WTC11 (cell line): ENCODE measurements at regions not wholly inside any gene's neighbourhood (a gene's known extent, or its start where the extent isn't known, plus 50 kb on each side); places are given as distances from the start of the nearest gene placed in this dataset.

ENCODE experiments used
- ATAC-seq: fragments of 200-7000 bp; cut with Tn5 transposase; 2 replicates; pipeline ENCODE4 v1.10.0; 2021; ENCODE audit warnings: mild to moderate bottlenecking, moderate library complexity
- CTCF ChIA-PET: fragments of 300-600 bp; sonication (Branson Sonifier 250); formaldehyde crosslinking; loops from one replicate; lab custom pipeline; 2021; ENCODE audit warnings: antibody characterized with exemption; lab: Charles Lee
- POLR2A ChIA-PET: fragments of 350-600 bp; sonication (Branson Sonifier 250); formaldehyde crosslinking; loops from one replicate; lab custom pipeline; 2021; ENCODE audit warnings: antibody characterized with exemption; lab: Charles Lee
- DNase-seq: peaks from one replicate; pipeline ENCODE4 v3.0.0; 2021; ENCODE audit warnings: low spot score
- H3K27ac Mint-ChIP-seq: 2 replicates; pipeline ENCODE4 v1.8.0; 2021; ENCODE audit warnings: mixed read lengths
- H3K27me3 Mint-ChIP-seq: 2 replicates; pipeline ENCODE4 v1.8.0; 2021; ENCODE audit warnings: low read depth, mild to moderate bottlenecking, moderate library complexity, mixed read lengths
- H3K36me3 Mint-ChIP-seq: 2 replicates; pipeline ENCODE4 v1.8.0; 2021; ENCODE audit warnings: mixed read lengths
- H3K4me1 Mint-ChIP-seq: 2 replicates; pipeline ENCODE4 v1.8.0; 2022; ENCODE audit warnings: mixed read lengths
- H3K4me3 Mint-ChIP-seq: 2 replicates; pipeline ENCODE4 v1.8.0; 2021; ENCODE audit warnings: mild to moderate bottlenecking, moderate library complexity, mixed read lengths
- H3K9me3 Mint-ChIP-seq: 2 replicates; pipeline ENCODE4 v1.8.0; 2021; ENCODE audit warnings: mixed read lengths
- ARID4B ChIP-seq: sonication (generic); formaldehyde crosslinking; IDR thresholded peaks from 2 replicates; pipeline ENCODE4 v1.8.0; 2023; ENCODE audit warnings: missing genetic modification reagents, mild to moderate bottlenecking, borderline replicate concordance
- ATF1 ChIP-seq: sonication (generic); formaldehyde crosslinking; IDR thresholded peaks from 2 replicates; pipeline ENCODE4 v1.8.1; 2023; ENCODE audit warnings: mild to moderate bottlenecking, moderate library complexity, missing genetic modification reagents
- ATF6 ChIP-seq: sonication (generic); formaldehyde crosslinking; IDR thresholded peaks from 2 replicates; pipeline ENCODE4 v1.8.1; 2023; ENCODE audit warnings: mild to moderate bottlenecking, missing genetic modification reagents
- CREM ChIP-seq: sonication (generic); formaldehyde crosslinking; IDR thresholded peaks from 2 replicates; pipeline ENCODE4 v1.8.1; 2022; ENCODE audit warnings: mild to moderate bottlenecking, missing genetic modification reagents, moderate library complexity
- CTCF ChIP-seq: fragments of 200-600 bp; IDR thresholded peaks from 2 replicates; pipeline ENCODE4 v1.8.0; 2022; ENCODE audit warnings: antibody characterized with exemption
- E2F1 ChIP-seq: sonication (generic); formaldehyde crosslinking; IDR thresholded peaks from 2 replicates; pipeline ENCODE4 v1.8.0; 2022; ENCODE audit warnings: mild to moderate bottlenecking, missing genetic modification reagents
- ELF4 ChIP-seq: sonication (generic); formaldehyde crosslinking; IDR thresholded peaks from 2 replicates; pipeline ENCODE4 v1.8.1; 2022; ENCODE audit warnings: low read depth, mild to moderate bottlenecking, moderate library complexity, missing genetic modification reagents
- ESRRA ChIP-seq: sonication (generic); formaldehyde crosslinking; IDR thresholded peaks from 2 replicates; pipeline ENCODE4 v1.8.1; 2022; ENCODE audit warnings: mild to moderate bottlenecking, missing genetic modification reagents, borderline replicate concordance
- IRF1 ChIP-seq: sonication (generic); formaldehyde crosslinking; IDR thresholded peaks from 2 replicates; pipeline ENCODE4 v1.8.0; 2023; ENCODE audit warnings: missing genetic modification reagents
- JUN ChIP-seq: sonication (generic); formaldehyde crosslinking; IDR thresholded peaks from 2 replicates; pipeline ENCODE4 v1.8.0; 2023; ENCODE audit warnings: mild to moderate bottlenecking, missing genetic modification reagents
- NFYB ChIP-seq: sonication (generic); formaldehyde crosslinking; conservative IDR thresholded peaks from 2 replicates; pipeline ENCODE4 v1.8.0; 2022; ENCODE audit warnings: low read depth, missing genetic modification reagents
- NR2C2 ChIP-seq: sonication (generic); formaldehyde crosslinking; IDR thresholded peaks from 2 replicates; pipeline ENCODE4 v1.8.0; 2022; ENCODE audit warnings: mild to moderate bottlenecking, missing genetic modification reagents
- OVOL2 ChIP-seq: fragments of 250-450 bp; sonication (Bioruptor Pico); IDR thresholded peaks from 2 replicates; pipeline ENCODE4 v1.9.0; 2021; ENCODE audit warnings: mild to moderate bottlenecking, borderline replicate concordance
- RORB ChIP-seq: fragments of 250-450 bp; sonication (Bioruptor Pico); IDR thresholded peaks from 2 replicates; pipeline ENCODE4 v1.9.0; 2021; ENCODE audit warnings: mild to moderate bottlenecking
- SMAD3 ChIP-seq: sonication (generic); formaldehyde crosslinking; IDR thresholded peaks from 2 replicates; pipeline ENCODE4 v1.8.0; 2022; ENCODE audit warnings: missing genetic modification reagents, mild to moderate bottlenecking, borderline replicate concordance
- TCF7 ChIP-seq: sonication (generic); formaldehyde crosslinking; IDR thresholded peaks from 2 replicates; pipeline ENCODE4 v1.8.0; 2022; ENCODE audit warnings: mild to moderate bottlenecking, low read depth, missing genetic modification reagents, moderate library complexity
- TEAD4 ChIP-seq: sonication (generic); formaldehyde crosslinking; IDR thresholded peaks from 2 replicates; pipeline ENCODE4 v1.8.0; 2022; ENCODE audit warnings: mild to moderate bottlenecking, missing genetic modification reagents
- ZMAT4 ChIP-seq: fragments of 250-450 bp; sonication (Bioruptor Pico); IDR thresholded peaks from 2 replicates; pipeline ENCODE4 v1.9.0; 2021; ENCODE audit warnings: mild to moderate bottlenecking
- ZNF121 ChIP-seq: sonication (generic); formaldehyde crosslinking; IDR thresholded peaks from 2 replicates; pipeline ENCODE4 v1.8.0; 2023; ENCODE audit warnings: missing genetic modification reagents
- ZNF232 ChIP-seq: sonication (generic); formaldehyde crosslinking; IDR thresholded peaks from 2 replicates; pipeline ENCODE4 v1.8.0; 2022; ENCODE audit warnings: mild to moderate bottlenecking, missing genetic modification reagents
- ZNF416 ChIP-seq: fragments of 250-450 bp; sonication (Bioruptor Pico); IDR thresholded peaks from 2 replicates; pipeline ENCODE4 v1.9.0; 2021; ENCODE audit warnings: mild to moderate bottlenecking, inconsistent platforms
- ZNF423 ChIP-seq: fragments of 250-450 bp; sonication (Bioruptor Pico); IDR thresholded peaks from 2 replicates; pipeline ENCODE4 v2.1.2; 2022; ENCODE audit warnings: mild to moderate bottlenecking, moderate library complexity

- DNase-seq, result peak; percentile 65
- no peak for TF ChIP-seq JUN (CRISPR knock-in tag)
- no peak for TF ChIP-seq ARID4B (CRISPR knock-in tag)
- peak; percentile 39; the same call in 1 of the 2 replicates for TF ChIP-seq CTCF
- no peak for TF ChIP-seq ESRRA (CRISPR knock-in tag)
- TF ChIP-seq IRF1 (CRISPR knock-in tag), result no peak
- 0 out of 2 replicates have a peak, but pooled peaks cover 3% of the 10 kb centered on the region for H3K36me3 Mint-ChIP-seq
Observed at GRCh38 chr4:131644619-131645018, 1504.5 kb upstream of the PCDH10 start.

GRCh38 chr4:131649227-131649626 is 1499.9 kb upstream of the PCDH10 start:
- CTCF ChIA-PET, result no interaction called here
- Mint-ChIP-seq H3K36me3 (no peaks in the 10 kb centered on the region), H3K4me1 (peaks cover 5% of the 10 kb centered on the region), H3K9me3 (no peaks in the 10 kb centered on the region), H3K4me3 (no peak overlapping the region), H3K27ac (no peak overlapping the region), H3K27me3 (no peaks in the 10 kb centered on the region)
- no peak for DNase-seq
- POLR2A ChIA-PET, result no interaction called here
- no peak for ATAC-seq
- TF ChIP-seq TEAD4 (no peak), CREM (CRISPR knock-in tag) (no peak), TCF7 (no peak), RORB (CRISPR knock-in tag) (no peak), NFYB (CRISPR knock-in tag) (no peak), ZNF232 (CRISPR knock-in tag) (no peak), E2F1 (CRISPR knock-in tag) (no peak), ELF4 (CRISPR knock-in tag) (no peak), SMAD3 (CRISPR knock-in tag) (no peak)
- TF ChIP-seq, all 79 proteins: peak for 0

More at GRCh38 chr4:131644619-131645018, 1504.5 kb upstream of the PCDH10 start:
- Mint-ChIP-seq H3K4me1 (peaks cover 5% of the 10 kb centered on the region), H3K27ac (0 out of 2 replicates have a peak overlapping the region, but pooled peaks have one; percentile 50), H3K4me3 (no peak overlapping the region), H3K27me3 (no peaks in the 10 kb centered on the region), H3K9me3 (peaks cover 19% of the 10 kb centered on the region)
- CTCF ChIA-PET, result interaction anchor here (0.6 to 1.6 kb wide), 3 partner anchors 299 to 590 kb away, joined by 3 to 4 read pairs (median 4); no protein-coding TSS in a partner anchor
- POLR2A ChIA-PET, result no interaction called here
- peak; percentile 100 for ATAC-seq

GRCh38 chr4:131650951-131651350 is 1498.1 kb upstream of the PCDH10 start:
- Mint-ChIP-seq H3K27ac (no peak overlapping the region), H3K4me3 (no peak overlapping the region), H3K4me1 (no peaks in the 10 kb centered on the region), H3K9me3 (no peaks in the 10 kb centered on the region), H3K36me3 (no peaks in the 10 kb centered on the region), H3K27me3 (no peaks in the 10 kb centered on the region)
- ChIA-PET CTCF (no interaction called here), POLR2A (no interaction called here)
- DNase-seq, result no peak
- ATAC-seq, result no peak
- TF ChIP-seq ATF6 (CRISPR knock-in tag) (no peak), ZNF416 (CRISPR knock-in tag) (no peak), OVOL2 (no peak), ZNF121 (CRISPR knock-in tag) (no peak), ZMAT4 (CRISPR knock-in tag) (no peak), NR2C2 (CRISPR knock-in tag) (no peak), ATF1 (CRISPR knock-in tag) (no peak), ZNF423 (no peak)
